ENCODE measurements at regions not wholly inside any gene's neighbourhood (a gene's known extent, or its start where the extent isn't known, plus 50 kb on each side); places are given as distances from the start of the nearest gene placed in this dataset.

GRCh38 chr18:24930478-24930877 lies 421.5 kb downstream of the ZNF521 start:
- no peaks in the 10 kb centered on the region for H3K36me3 ChIP-seq (ENCODE audit: insufficient read depth, low read length)
- 61% methylated on average over 2 of the region's 2 CpGs for WGBS

GRCh38 chr18:24930971-24931370 lies 421.0 kb downstream of the ZNF521 start:
- Histone ChIP-seq H3K4me3 (ENCODE audit: low read length) (no peak overlapping the region), H3K36me3 (ENCODE audit: insufficient read depth, low read length) (no peaks in the 10 kb centered on the region), H3K27ac (ENCODE audit: low read depth, low read length) (peak overlapping the region; percentile 26; the same call in 1 of the 2 replicates), H3K9me3 (ENCODE audit: insufficient read depth, low read depth, low read length) (no peaks in the 10 kb centered on the region), H3K4me1 (ENCODE audit: insufficient read depth, low read length) (peaks cover 17% of the 10 kb centered on the region), H3K27me3 (ENCODE audit: insufficient read depth, low read length) (no peaks in the 10 kb centered on the region), H3K9ac (ENCODE audit: low read depth, low read length) (no peak overlapping the region)
- 18% methylated on average over 6 of the region's 6 CpGs for WGBS

More at GRCh38 chr18:24930478-24930877, 421.5 kb downstream of the ZNF521 start:
- peak overlapping the region; percentile 26; the same call in 1 of the 2 replicates for H3K27ac ChIP-seq (ENCODE audit: low read depth, low read length)
- H3K9me3 ChIP-seq (ENCODE audit: insufficient read depth, low read depth, low read length) = no peaks in the 10 kb centered on the region
- peaks cover 17% of the 10 kb centered on the region for H3K4me1 ChIP-seq (ENCODE audit: insufficient read depth, low read length)
- H3K4me3 ChIP-seq (ENCODE audit: low read length) = no peak overlapping the region
- H3K9ac ChIP-seq (ENCODE audit: low read depth, low read length) = no peak overlapping the region
- no peaks in the 10 kb centered on the region for H3K27me3 ChIP-seq (ENCODE audit: insufficient read depth, low read length)

DNA sequence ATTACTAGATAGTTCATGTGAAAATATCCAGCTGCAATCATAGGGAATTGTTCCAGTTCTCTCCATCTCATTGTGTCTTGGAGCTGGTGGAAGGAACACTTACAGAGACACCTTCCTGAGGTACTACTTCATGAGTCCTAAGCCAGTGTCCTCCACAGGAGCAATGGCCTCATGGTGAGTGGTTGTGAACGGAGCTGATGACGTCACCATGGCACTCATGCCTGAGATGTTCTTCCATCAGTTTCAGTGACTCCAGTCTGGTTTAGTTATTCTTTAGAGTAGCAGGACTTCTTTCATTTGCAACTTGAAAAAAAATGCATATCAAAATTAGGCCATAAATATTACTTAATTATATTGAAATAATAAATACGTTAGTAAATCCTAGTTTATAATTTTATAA lies 418.6 kb downstream of the ZNF521 start:
- H3K27ac ChIP-seq (ENCODE audit: low read depth, low read length) = no peak overlapping the region
- H3K9me3 ChIP-seq (ENCODE audit: insufficient read depth, low read depth, low read length) = no peaks in the 10 kb centered on the region
- WGBS = 96% methylated on average over 2 of the region's 3 CpGs

GRCh38 chr18:24934258-24934932 lies 417.6 kb downstream of the ZNF521 start:
- H3K4me3 ChIP-seq (ENCODE audit: low read length) = no peak overlapping the region
- H3K27ac ChIP-seq (ENCODE audit: low read depth, low read length) = no peak overlapping the region
- H3K36me3 ChIP-seq (ENCODE audit: insufficient read depth, low read length) = no peaks in the 10 kb centered on the region
- no peaks in the 10 kb centered on the region for H3K9me3 ChIP-seq (ENCODE audit: insufficient read depth, low read depth, low read length)
- H3K4me1 ChIP-seq (ENCODE audit: insufficient read depth, low read length) = peaks cover 17% of the 10 kb centered on the region
- no peak overlapping the region for H3K9ac ChIP-seq (ENCODE audit: low read depth, low read length)
- H3K27me3 ChIP-seq (ENCODE audit: insufficient read depth, low read length) = no peaks in the 10 kb centered on the region
- 97% methylated on average over 7 of the region's 7 CpGs for WGBS

More for the DNA sequence above, 418.6 kb downstream of the ZNF521 start:
- no peaks in the 10 kb centered on the region for H3K36me3 ChIP-seq (ENCODE audit: insufficient read depth, low read length)
- no peaks in the 10 kb centered on the region for H3K27me3 ChIP-seq (ENCODE audit: insufficient read depth, low read length)
- no peak overlapping the region for H3K4me3 ChIP-seq (ENCODE audit: low read length)
- H3K4me1 ChIP-seq (ENCODE audit: insufficient read depth, low read length) = peaks cover 17% of the 10 kb centered on the region
- H3K9ac ChIP-seq (ENCODE audit: low read depth, low read length) = no peak overlapping the region

GRCh38 chr18:24935008-24935407 lies 417.0 kb downstream of the ZNF521 start:
- Histone ChIP-seq H3K9me3 (ENCODE audit: insufficient read depth, low read depth, low read length) (no peaks in the 10 kb centered on the region), H3K4me3 (ENCODE audit: low read length) (no peak overlapping the region), H3K4me1 (ENCODE audit: insufficient read depth, low read length) (peaks cover 17% of the 10 kb centered on the region), H3K27me3 (ENCODE audit: insufficient read depth, low read length) (no peaks in the 10 kb centered on the region), H3K27ac (ENCODE audit: low read depth, low read length) (no peak overlapping the region), H3K36me3 (ENCODE audit: insufficient read depth, low read length) (no peaks in the 10 kb centered on the region), H3K9ac (ENCODE audit: low read depth, low read length) (no peak overlapping the region)
- 95% methylated on average over 4 of the region's 4 CpGs for WGBS

DNA sequence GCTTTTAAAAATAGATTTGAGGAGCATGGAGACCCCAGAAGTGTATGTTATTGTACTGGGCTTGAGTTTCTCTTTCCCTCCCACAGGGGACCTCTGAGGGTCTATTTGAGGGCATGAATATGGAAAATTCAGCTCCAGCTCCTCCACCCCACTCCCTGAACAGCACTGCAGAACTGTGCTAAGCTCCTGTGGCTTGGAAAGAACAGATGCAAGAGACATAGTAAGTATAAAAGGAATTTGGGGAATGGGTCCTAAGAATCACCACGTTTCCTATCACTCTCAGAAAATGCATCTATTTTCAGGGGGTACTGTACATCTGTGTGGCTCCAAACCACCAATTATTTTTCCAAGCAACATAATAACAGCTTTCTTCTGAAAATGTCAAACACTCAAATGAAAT lies 416.1 kb downstream of the ZNF521 start:
- Histone ChIP-seq H3K27me3 (ENCODE audit: insufficient read depth, low read length) (no peaks in the 10 kb centered on the region), H3K9ac (ENCODE audit: low read depth, low read length) (no peak overlapping the region), H3K9me3 (ENCODE audit: insufficient read depth, low read depth, low read length) (no peaks in the 10 kb centered on the region), H3K4me3 (ENCODE audit: low read length) (no peak overlapping the region), H3K27ac (ENCODE audit: low read depth, low read length) (no peak overlapping the region), H3K4me1 (ENCODE audit: insufficient read depth, low read length) (peaks cover 13% of the 10 kb centered on the region), H3K36me3 (ENCODE audit: insufficient read depth, low read length) (no peaks in the 10 kb centered on the region)
- WGBS = 88% methylated on average over 1 of the region's 1 CpG

DNA sequence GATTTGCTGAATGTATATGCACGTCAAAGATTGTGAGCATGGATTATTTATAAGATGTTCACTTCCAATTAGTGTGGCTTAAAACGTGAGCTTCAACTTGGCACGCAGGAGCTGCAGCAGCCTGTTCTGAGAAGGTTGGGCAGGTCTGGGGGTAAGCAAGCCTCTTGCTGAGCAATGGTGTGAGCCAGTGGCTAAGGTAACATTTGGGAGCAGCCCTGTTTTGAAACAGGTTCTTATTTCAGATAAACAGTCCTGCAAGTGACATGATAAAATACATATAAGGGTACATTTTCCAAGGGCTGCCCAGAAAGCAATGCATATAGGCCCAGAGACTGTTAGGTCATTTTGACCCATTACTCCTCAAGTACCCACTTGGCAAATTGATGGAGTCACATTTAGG lies 415.3 kb downstream of the ZNF521 start:
- Histone ChIP-seq H3K4me1 (ENCODE audit: insufficient read depth, low read length) (peaks cover 5% of the 10 kb centered on the region), H3K27me3 (ENCODE audit: insufficient read depth, low read length) (no peaks in the 10 kb centered on the region), H3K4me3 (ENCODE audit: low read length) (no peak overlapping the region), H3K9ac (ENCODE audit: low read depth, low read length) (no peak overlapping the region), H3K36me3 (ENCODE audit: insufficient read depth, low read length) (no peaks in the 10 kb centered on the region), H3K27ac (ENCODE audit: low read depth, low read length) (no peak overlapping the region), H3K9me3 (ENCODE audit: insufficient read depth, low read depth, low read length) (no peaks in the 10 kb centered on the region)
- WGBS = 93% methylated on average over 3 of the region's 3 CpGs

- WGBS = 92% methylated on average over 5 of the region's 5 CpGs
- H3K4me3 ChIP-seq (ENCODE audit: low read length) = no peak overlapping the region
- no peak overlapping the region for H3K9ac ChIP-seq (ENCODE audit: low read depth, low read length)
- H3K36me3 ChIP-seq (ENCODE audit: insufficient read depth, low read length) = no peaks in the 10 kb centered on the region
- no peaks in the 10 kb centered on the region for H3K9me3 ChIP-seq (ENCODE audit: insufficient read depth, low read depth, low read length)
- H3K27ac ChIP-seq (ENCODE audit: low read depth, low read length) = no peak overlapping the region
- H3K27me3 ChIP-seq (ENCODE audit: insufficient read depth, low read length) = no peaks in the 10 kb centered on the region
- H3K4me1 ChIP-seq (ENCODE audit: insufficient read depth, low read length) = no peaks in the 10 kb centered on the region
These were observed 414.2 kb downstream of the ZNF521 start for GRCh38 chr18:24937639-24938275.

GRCh38 chr18:24940416-24940815 lies 411.6 kb downstream of the ZNF521 start:
- H3K27me3 ChIP-seq (ENCODE audit: insufficient read depth, low read length) = no peaks in the 10 kb centered on the region
- no peak overlapping the region for H3K9ac ChIP-seq (ENCODE audit: low read depth, low read length)
- no peaks in the 10 kb centered on the region for H3K36me3 ChIP-seq (ENCODE audit: insufficient read depth, low read length)
- 96% methylated on average over 6 of the region's 6 CpGs for WGBS
- H3K4me1 ChIP-seq (ENCODE audit: insufficient read depth, low read length) = no peaks in the 10 kb centered on the region
- no peak overlapping the region for H3K27ac ChIP-seq (ENCODE audit: low read depth, low read length)
- no peaks in the 10 kb centered on the region for H3K9me3 ChIP-seq (ENCODE audit: insufficient read depth, low read depth, low read length)
- no peak overlapping the region for H3K4me3 ChIP-seq (ENCODE audit: low read length)

- WGBS = 98% methylated on average over 6 of the region's 6 CpGs
- no peak overlapping the region for H3K9ac ChIP-seq (ENCODE audit: low read depth, low read length)
- H3K9me3 ChIP-seq (ENCODE audit: insufficient read depth, low read depth, low read length) = no peaks in the 10 kb centered on the region
- no peaks in the 10 kb centered on the region for H3K4me1 ChIP-seq (ENCODE audit: insufficient read depth, low read length)
- H3K4me3 ChIP-seq (ENCODE audit: low read length) = no peak overlapping the region
- H3K27ac ChIP-seq (ENCODE audit: low read depth, low read length) = no peak overlapping the region
- no peaks in the 10 kb centered on the region for H3K27me3 ChIP-seq (ENCODE audit: insufficient read depth, low read length)
- no peaks in the 10 kb centered on the region for H3K36me3 ChIP-seq (ENCODE audit: insufficient read depth, low read length)
These were observed 410.6 kb downstream of the ZNF521 start for GRCh38 chr18:24941174-24941951.

DNA sequence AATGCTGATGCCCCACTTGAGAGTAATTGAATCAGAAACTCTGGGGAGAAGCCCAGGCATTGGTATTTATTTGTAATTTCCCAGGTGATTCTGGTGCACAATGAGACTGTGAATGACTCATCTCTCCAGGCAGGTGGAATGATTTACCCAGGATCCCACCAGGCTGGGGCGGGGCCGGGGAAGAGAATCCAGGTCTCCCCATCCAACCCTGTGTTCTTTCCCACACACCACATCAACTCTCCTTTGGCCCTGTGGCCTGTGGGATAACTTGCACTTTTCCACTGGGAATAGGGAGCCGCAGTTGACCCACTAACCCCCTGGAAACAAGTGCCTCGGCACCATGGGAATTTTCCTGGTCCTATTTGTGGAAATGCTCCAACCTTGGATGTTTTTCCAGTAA lies 409.8 kb downstream of the ZNF521 start:
- Histone ChIP-seq H3K27me3 (ENCODE audit: insufficient read depth, low read length) (no peaks in the 10 kb centered on the region), H3K4me3 (ENCODE audit: low read length) (no peak overlapping the region), H3K9me3 (ENCODE audit: insufficient read depth, low read depth, low read length) (no peaks in the 10 kb centered on the region), H3K4me1 (ENCODE audit: insufficient read depth, low read length) (no peaks in the 10 kb centered on the region), H3K36me3 (ENCODE audit: insufficient read depth, low read length) (no peaks in the 10 kb centered on the region), H3K9ac (ENCODE audit: low read depth, low read length) (no peak overlapping the region), H3K27ac (ENCODE audit: low read depth, low read length) (no peak overlapping the region)
- 95% methylated on average over 4 of the region's 4 CpGs for WGBS

Measured in HUES64 (cell line).